GM19395 (cell line): ENCODE measurements at regions not wholly inside any gene's neighbourhood (a gene's known extent, or its start where the extent isn't known, plus 50 kb on each side); places are given as distances from the start of the nearest gene placed in this dataset.

ENCODE experiments used
- ATAC-seq: cut with Tn5 transposase; IDR thresholded peaks from one replicate; pipeline ENCODE4 v1.9.1; 2021; ENCODE audit warnings: mild to moderate bottlenecking, moderate library complexity; ENCODE audit not compliant: unreplicated experiment

DNA sequence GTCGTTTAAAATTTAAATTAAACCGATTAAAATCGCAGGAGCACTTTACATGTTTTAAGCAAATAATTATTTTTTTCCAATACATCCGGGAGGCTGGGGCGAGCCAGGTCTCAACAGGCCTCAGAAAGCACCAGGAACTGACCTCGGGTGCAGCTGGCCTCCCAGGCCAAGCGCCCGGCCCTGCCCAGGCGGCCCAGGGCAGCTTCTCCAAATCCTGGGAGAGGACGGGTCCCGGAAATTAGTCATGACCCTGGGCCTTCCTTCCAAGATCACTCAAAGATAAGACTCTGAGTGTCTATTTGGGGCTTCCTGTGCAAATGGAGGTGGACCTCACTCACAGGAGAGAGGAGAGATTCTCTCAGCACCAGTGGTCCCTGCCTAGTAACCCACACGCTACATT is 177.1 kb downstream of the BCL11B start:
- ATAC-seq: no peak

DNA sequence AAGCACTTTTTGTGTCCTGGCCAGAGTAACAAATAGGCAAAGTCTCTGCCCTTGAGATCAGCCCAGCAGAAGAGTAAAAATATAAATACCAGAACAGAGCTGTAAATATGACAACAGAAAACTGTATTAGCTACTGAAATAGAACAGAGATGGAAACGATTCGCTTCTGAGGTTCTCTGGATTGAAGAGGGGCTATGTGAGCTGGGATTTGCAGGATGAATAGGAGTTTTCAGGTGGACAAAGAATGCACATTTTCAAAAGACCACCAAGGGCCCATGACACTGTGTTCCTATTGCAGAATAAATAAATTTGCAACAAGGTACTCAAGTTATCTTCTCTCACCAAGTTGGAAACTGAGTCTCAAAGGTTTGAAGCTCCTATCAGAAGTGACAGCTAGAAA is 176.6 kb downstream of the BCL11B start:
- ATAC-seq: no peak

GRCh38 chr14:99098199-99098598 is 173.8 kb downstream of the BCL11B start:
- no peak for ATAC-seq

- ATAC-seq: no peak
Measured at GRCh38 chr14:99099051-99099787, 172.8 kb downstream of the BCL11B start.

DNA sequence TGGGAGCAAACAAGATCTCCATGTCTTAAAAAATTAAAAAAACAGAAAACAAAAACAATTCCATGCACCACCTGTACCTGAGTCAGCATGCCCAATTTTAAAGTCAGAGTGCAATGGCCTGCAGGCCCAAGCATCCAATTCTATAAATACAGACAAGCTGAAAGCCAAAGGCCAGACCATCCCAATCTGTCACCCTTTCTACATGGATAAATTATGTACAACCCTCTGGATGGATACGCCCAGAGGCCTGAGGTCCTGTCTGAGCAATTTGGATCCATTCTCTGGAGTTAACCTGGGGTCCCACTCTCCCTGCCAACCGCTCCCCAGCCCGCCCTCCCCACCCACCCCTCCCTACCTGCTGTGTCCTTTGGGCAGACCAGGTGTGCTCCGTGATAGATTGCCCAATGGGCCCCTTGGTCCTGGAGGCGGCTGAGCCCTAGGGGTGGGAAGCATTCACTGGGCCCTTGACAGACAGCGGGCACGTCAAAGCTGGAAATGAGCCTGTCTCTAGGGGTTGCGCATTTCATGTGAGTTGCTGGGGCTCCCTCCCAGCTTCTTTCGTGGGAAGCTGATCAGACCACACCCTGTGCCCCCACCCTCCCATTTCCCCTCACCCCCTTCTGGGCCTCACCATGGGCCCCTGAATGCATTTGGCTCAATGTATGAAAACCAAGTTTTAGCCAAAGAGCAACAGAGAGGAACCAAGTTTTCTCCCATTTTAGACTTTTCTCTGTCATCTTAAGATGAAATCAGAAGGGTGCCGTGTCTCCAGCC is 171.3 kb downstream of the BCL11B start:
- ATAC-seq: no peak

- no peak for ATAC-seq
Measured at GRCh38 chr14:99101855-99102461, 170.0 kb downstream of the BCL11B start.

GRCh38 chr14:99116741-99117295 is 155.2 kb downstream of the BCL11B start:
- ATAC-seq: no peak

GRCh38 chr14:99117671-99118045 is 154.3 kb downstream of the BCL11B start:
- no peak for ATAC-seq

DNA sequence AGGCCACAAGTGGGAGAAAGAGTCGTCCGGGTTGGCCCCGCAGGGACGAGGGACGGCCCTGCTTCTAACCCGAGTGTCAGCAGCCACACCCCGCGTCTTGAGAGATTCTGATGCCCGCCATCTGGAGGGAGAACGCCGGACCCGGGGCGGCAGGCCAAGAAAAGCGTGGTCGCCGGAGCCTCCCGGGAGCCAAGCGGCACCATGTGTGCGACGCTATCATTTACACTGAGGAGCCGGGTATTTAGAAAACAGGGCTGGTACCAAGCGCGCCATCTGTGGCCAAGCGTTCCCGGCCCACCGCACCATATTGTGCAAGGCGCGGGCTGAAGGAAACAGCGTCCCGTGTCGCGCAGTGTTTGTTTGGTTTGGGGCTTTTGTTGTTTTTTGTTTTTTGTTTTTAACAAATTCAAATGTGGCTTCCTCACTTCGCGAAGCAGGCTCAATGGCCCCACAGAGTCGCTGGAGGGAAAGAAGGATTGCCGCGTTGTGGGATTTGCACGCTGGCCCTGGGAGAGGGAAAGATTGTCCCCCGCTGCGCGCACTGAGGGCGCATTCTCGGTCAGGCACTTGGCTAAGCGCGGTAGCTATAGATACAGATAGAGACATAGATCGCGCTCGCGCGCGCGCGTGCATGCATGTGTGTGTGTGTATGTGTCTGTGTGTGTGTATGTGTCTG is 153.8 kb downstream of the BCL11B start:
- no peak for ATAC-seq

GRCh38 chr14:99118946-99119345 is 153.1 kb downstream of the BCL11B start:
- ATAC-seq: no peak
